CD4-positive, alpha-beta T cell treated with Interleukin-10 for 1 hour (primary cell): ENCODE measurements at regions not wholly inside any gene's neighbourhood (a gene's known extent, or its start where the extent isn't known, plus 50 kb on each side); places are given as distances from the start of the nearest gene placed in this dataset.
"Not testable (repeated sequence)": the region's sequence is repeated elsewhere in the genome, so short reads cannot be mapped to it uniquely, and the experiment has no call there.

Experiments used
- DNase-seq: peaks from one replicate; pipeline ENCODE4 v3.0.0-alpha.2; 2020

- no peak for DNase-seq
Observed at GRCh38 chr5:92369587-92369986, 986.5 kb upstream of the ARRDC3 start.

- DNase-seq, result no peak
Observed at GRCh38 chr5:92364986-92365550, 982.0 kb upstream of the ARRDC3 start.

GRCh38 chr5:92353107-92354030, 970.3 kb upstream of the ARRDC3 start:
- no peak for DNase-seq

- DNase-seq, result no peak
Observed at GRCh38 chr5:92337772-92338234, 954.7 kb upstream of the ARRDC3 start.

GRCh38 chr5:92332039-92332438, 948.9 kb upstream of the ARRDC3 start:
- no peak for DNase-seq

GRCh38 chr5:92330365-92330764, 947.2 kb upstream of the ARRDC3 start:
- no peak for DNase-seq

GRCh38 chr5:92329759-92330158, 946.6 kb upstream of the ARRDC3 start:
- DNase-seq, result no peak

GRCh38 chr5:92328584-92329259, 945.6 kb upstream of the ARRDC3 start:
- no peak for DNase-seq

- DNase-seq, result no peak
Observed at GRCh38 chr5:92320446-92320845, 937.3 kb upstream of the ARRDC3 start.

- DNase-seq, result no peak
Observed at GRCh38 chr5:92313385-92313784, 930.3 kb upstream of the ARRDC3 start.

- DNase-seq, result no peak
Observed at GRCh38 chr5:92309336-92309991, 926.3 kb upstream of the ARRDC3 start.

- no peak for DNase-seq
Observed at GRCh38 chr5:92308679-92309078, 925.6 kb upstream of the ARRDC3 start.

GRCh38 chr5:92302356-92302755, 919.2 kb upstream of the ARRDC3 start:
- not testable (repeated sequence) for DNase-seq

GRCh38 chr5:92283521-92283920, 900.4 kb upstream of the ARRDC3 start:
- no peak for DNase-seq

- DNase-seq, result not testable (repeated sequence)
Observed at GRCh38 chr5:92271750-92272149, 888.6 kb upstream of the ARRDC3 start.

- no peak for DNase-seq
Observed at GRCh38 chr5:92268343-92268742, 885.2 kb upstream of the ARRDC3 start.

GRCh38 chr5:92267830-92268229, 884.7 kb upstream of the ARRDC3 start:
- DNase-seq, result no peak

- DNase-seq, result no peak
Observed at GRCh38 chr5:92265804-92266203, 882.7 kb upstream of the ARRDC3 start.

GRCh38 chr5:92255605-92256004, 872.5 kb upstream of the ARRDC3 start:
- DNase-seq, result not testable (repeated sequence)

- DNase-seq, result no peak
Observed at GRCh38 chr5:92248518-92248917, 865.4 kb upstream of the ARRDC3 start.

GRCh38 chr5:92242170-92242569, 859.1 kb upstream of the ARRDC3 start:
- no peak for DNase-seq

- DNase-seq, result no peak
Observed at GRCh38 chr5:92237896-92238295, 854.8 kb upstream of the ARRDC3 start.

GRCh38 chr5:92222449-92222848, 839.3 kb upstream of the ARRDC3 start:
- DNase-seq, result no peak
